HepG2 (cell line): ENCODE measurements at regions not wholly inside any gene's neighbourhood (a gene's known extent, or its start where the extent isn't known, plus 50 kb on each side); places are given as distances from the start of the nearest gene placed in this dataset.

Source experiments
- ATAC-seq: fragments of 200-7000 bp; cut with Tn5 transposase; 3 replicates; pipeline ENCODE4 v1.9.1; 2020; ENCODE audit warnings: mild to moderate bottlenecking, moderate library complexity
- BruUV-seq: library from RNA; stranded (reverse); fragments of 400-500 nt; replicated peaks from 2 replicates; lab custom pipeline; 2021; lab: Mats Ljungman, UMichigan
- CTCF ChIA-PET: fragments of 300-600 bp; formaldehyde crosslinking; extraction: SDS; loops from one replicate; lab custom pipeline; 2021; ENCODE audit warnings: low total read pairs, inconsistent platforms, low intra/inter-chr PET ratio; lab: Yijun Ruan, JAX
- POLR2A ChIA-PET: fragments of 350-600 bp; sonication (Branson Sonifier 250); formaldehyde crosslinking; loops from one replicate; lab custom pipeline; 2020; ENCODE audit warnings: antibody characterized with exemption, inconsistent platforms; lab: Yijun Ruan, JAX
- DNase-seq: peaks from one replicate; pipeline ENCODE4 v3.0.0-alpha.2; 2015; ENCODE audit warnings: low spot score
- FAIRE-seq: peaks from 3 replicates; lab custom pipeline; 2011; peaks lifted over from hg19 to GRCh38; lab: Jason Lieb, UNC
- H2AFZ ChIP-seq: one replicate; pipeline ENCODE4 v1.6.1; 2011; ENCODE audit warnings: low read length, inconsistent platforms
- H3K27ac ChIP-seq: fragments of 300-600 bp; 3 replicates; pipeline ENCODE4 v1.8.0; 2011; ENCODE audit warnings: mixed run types, mild to moderate bottlenecking, mixed read lengths, low read length, inconsistent platforms; ENCODE audit not compliant: insufficient read depth; ENCODE audit errors: extremely low read length
- H3K27me3 ChIP-seq, 2 experiments: fragments of 200-600 bp in 1 of 2; 2 replicates in 1 of 2; 3 replicates in 1 of 2; pipeline versions ENCODE4 v1.6.0 to v1.8.0; 2011; ENCODE audit warnings: low read length in 2 of 2, mild to moderate bottlenecking in 2 of 2, moderate library complexity in 2 of 2, inconsistent platforms in 1 of 2; ENCODE audit not compliant: insufficient read depth in 2 of 2, control insufficient read depth in 1 of 2
- H3K36me3 ChIP-seq, 2 experiments: fragments of 200-600 bp in 1 of 2; replicated peaks in 1 of 2; 2 replicates in 1 of 2; 3 replicates in 1 of 2; pipeline versions ENCODE4 v1.5.1 to v1.8.0; 2011; ENCODE audit warnings: low read length in 2 of 2, inconsistent platforms in 1 of 2; ENCODE audit not compliant: insufficient read depth in 2 of 2, control insufficient read depth in 1 of 2
- H3K4me1 ChIP-seq: 2 replicates; pipeline ENCODE4 v1.5.1; 2012; ENCODE audit warnings: low read length, inconsistent platforms; ENCODE audit not compliant: insufficient read depth
- H3K4me2 ChIP-seq: 2 replicates; pipeline ENCODE4 v1.6.0; 2011; ENCODE audit warnings: low read depth, low read length, inconsistent platforms
- H3K4me3 ChIP-seq, 3 experiments: fragments of 200-600 bp in 1 of 3; sonication (generic), shearing (Covaris generic) in 1 of 3; replicated peaks in 1 of 3; 2 replicates each; pipeline ENCODE4 v1.5.1; 2011 to 2016; ENCODE audit warnings: low read length in 3 of 3, inconsistent platforms in 2 of 3, low read depth in 2 of 3, mild to moderate bottlenecking in 2 of 3, control low read depth in 1 of 3, mixed read lengths in 1 of 3; ENCODE audit not compliant: insufficient read depth in 1 of 3
- H3K79me2 ChIP-seq: one replicate; pipeline ENCODE4 v1.6.1; 2011; ENCODE audit warnings: low read length, inconsistent platforms; ENCODE audit not compliant: insufficient read depth
- H3K9ac ChIP-seq: 2 replicates; pipeline ENCODE4 v1.6.0; 2011; ENCODE audit warnings: mild to moderate bottlenecking, low read depth, low read length, inconsistent platforms; ENCODE audit not compliant: insufficient read depth
- H3K9me3 ChIP-seq: 2 replicates; pipeline ENCODE4 v1.5.1; 2012; ENCODE audit warnings: mild to moderate bottlenecking, low read length
- H4K20me1 ChIP-seq: 2 replicates; pipeline ENCODE4 v1.6.0; 2011; ENCODE audit warnings: inconsistent platforms, mild to moderate bottlenecking, low read length, moderate library complexity; ENCODE audit not compliant: insufficient read depth
- CHD4 ChIP-seq: fragments of 200-600 bp; sonication (generic); IDR thresholded peaks from 2 replicates; pipeline ENCODE4 v1.7.0; 2017; ENCODE audit warnings: mild to moderate bottlenecking, low read length, borderline replicate concordance
- ELF1 ChIP-seq: sonication (generic); formaldehyde crosslinking; IDR thresholded peaks from 2 replicates; pipeline ENCODE4 v1.4.0; 2020; ENCODE audit warnings: missing genetic modification reagents
- HES4 ChIP-seq: sonication (generic); formaldehyde crosslinking; IDR thresholded peaks from 2 replicates; pipeline ENCODE4 v1.9.0; 2021; ENCODE audit warnings: mild to moderate bottlenecking, missing genetic modification reagents, borderline replicate concordance
- MNT ChIP-seq: fragments of 450-650 bp; IDR thresholded peaks from 2 replicates; pipeline ENCODE4 v1.6.1; 2016
- RBM22 ChIP-seq: fragments of 200-400 bp; formaldehyde crosslinking; optimal IDR thresholded peaks from 2 replicates; pipeline ENCODE3; 2017; ENCODE audit warnings: mild to moderate bottlenecking, low read length, moderate library complexity
- RNF2 ChIP-seq: fragments of 450-650 bp; conservative IDR thresholded peaks from 2 replicates; pipeline ENCODE4 v1.6.1; 2016; ENCODE audit warnings: low read depth
- RORA ChIP-seq: sonication (generic); formaldehyde crosslinking; IDR thresholded peaks from 2 replicates; pipeline ENCODE4 v1.5.0; 2020; ENCODE audit warnings: mild to moderate bottlenecking, missing genetic modification reagents, moderate library complexity
- ZFP1 ChIP-seq: IDR thresholded peaks from 2 replicates; pipeline ENCODE4 v1.6.1; 2016
- ZNF614 ChIP-seq: IDR thresholded peaks from 2 replicates; pipeline ENCODE4 v1.6.1; 2018; ENCODE audit warnings: missing biosample characterization, missing genetic modification reagents, inconsistent platforms, borderline replicate concordance
- ZNF747 ChIP-seq: sonication (generic); formaldehyde crosslinking; IDR thresholded peaks from 2 replicates; pipeline ENCODE4 v1.8.1; 2023; ENCODE audit warnings: missing genetic modification reagents, mild to moderate bottlenecking, borderline replicate concordance
- ZNF839 ChIP-seq: sonication (generic); formaldehyde crosslinking; IDR thresholded peaks from 2 replicates; pipeline ENCODE4 v1.4.0; 2020; ENCODE audit warnings: missing genetic modification reagents, mild to moderate bottlenecking, borderline replicate concordance
- WGBS: methylation state at CpG from one replicate; pipeline ENCODE4 v1.1.6; 2017; ENCODE audit warnings: low lambda C conversion rate; 5-methylcytosine and 5-hydroxymethylcytosine counted together
- in situ Hi-C: cut with HindIII; loops from 2 replicates; pipeline ENCODE4 v1.10.0; 2017; ENCODE audit warnings: low pct_unique_long_range_greater_than_20kb; ENCODE audit not compliant: extremely low pct_ligation_motif_present
- intact Hi-C: fragments of 100-400 bp; cut with micrococcal nuclease; formaldehyde crosslinking; loops from one replicate; pipeline ENCODE4 v1.10.0; 2022; ENCODE audit not compliant: unreplicated experiment

- POLR2A ChIA-PET = no interaction called here
- DNase-seq (no peak), ATAC-seq (no peak)
- no TSS peak for BruUV-seq
- intact Hi-C loops = no loop called here
- Histone ChIP-seq H2AFZ (no peak overlapping the region), H3K4me2 (no peak overlapping the region), H3K4me1 (no peaks in the 10 kb centered on the region), H3K27me3 (no peaks in the 10 kb centered on the region; a peak in 1 of 5 replicates), H3K79me2 (no peaks in the 10 kb centered on the region), H3K27ac (no peak overlapping the region)
- TF ChIP-seq CHD4 (no peak), RBM22 (no peak), ELF1 (no peak), ZNF839 (CRISPR knock-in tag) (no peak), ZFP1 (no peak), RORA (no peak), HES4 (no peak), RNF2 (no peak), ZNF614 (CRISPR knock-in tag) (no peak), MNT (no peak), ZNF747 (CRISPR knock-in tag) (no peak)
- TF ChIP-seq, all 625 proteins: peak for 0
- in situ Hi-C loops = no loop called here
- H4K20me1 ChIP-seq = no peaks in the 10 kb centered on the region
- H3K4me3 ChIP-seq = no peak overlapping the region
- H3K9ac ChIP-seq = no peak overlapping the region
- FAIRE-seq = no peak
- 7% methylated on average over 12 of the region's 13 CpGs for WGBS
- CTCF ChIA-PET = no interaction called here
- no peaks in the 10 kb centered on the region for H3K36me3 ChIP-seq
- H3K9me3 ChIP-seq = no peaks in the 10 kb centered on the region; the same call in 1 of the 2 replicates
Measured at GRCh38 chr12:130058926-130059472, 103.3 kb upstream of the FZD10 start.
